ENCODE measurements at regions not wholly inside any gene's neighbourhood (a gene's known extent, or its start where the extent isn't known, plus 50 kb on each side); places are given as distances from the start of the nearest gene placed in this dataset.

DNA sequence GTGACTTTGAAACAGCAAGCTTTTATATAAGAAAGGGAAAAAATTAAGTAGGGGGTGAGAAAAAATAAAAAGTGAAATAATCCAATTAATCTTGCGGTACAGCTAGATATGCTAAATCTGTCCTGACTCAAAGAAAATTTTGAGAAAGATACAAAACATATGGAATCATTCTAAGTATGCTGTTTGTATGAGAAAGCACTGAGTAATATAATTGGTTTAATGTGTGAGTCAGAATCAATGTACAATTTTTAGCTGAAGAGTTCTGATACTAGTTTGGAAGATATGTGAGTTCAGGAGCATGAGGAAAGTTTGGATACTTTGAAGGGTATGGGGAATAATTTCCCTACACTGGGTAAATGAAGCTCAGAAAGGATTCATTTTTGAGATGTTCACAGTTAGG is 190.9 kb upstream of the RASSF8 start:
- TF ChIP-seq, protein P1, sequence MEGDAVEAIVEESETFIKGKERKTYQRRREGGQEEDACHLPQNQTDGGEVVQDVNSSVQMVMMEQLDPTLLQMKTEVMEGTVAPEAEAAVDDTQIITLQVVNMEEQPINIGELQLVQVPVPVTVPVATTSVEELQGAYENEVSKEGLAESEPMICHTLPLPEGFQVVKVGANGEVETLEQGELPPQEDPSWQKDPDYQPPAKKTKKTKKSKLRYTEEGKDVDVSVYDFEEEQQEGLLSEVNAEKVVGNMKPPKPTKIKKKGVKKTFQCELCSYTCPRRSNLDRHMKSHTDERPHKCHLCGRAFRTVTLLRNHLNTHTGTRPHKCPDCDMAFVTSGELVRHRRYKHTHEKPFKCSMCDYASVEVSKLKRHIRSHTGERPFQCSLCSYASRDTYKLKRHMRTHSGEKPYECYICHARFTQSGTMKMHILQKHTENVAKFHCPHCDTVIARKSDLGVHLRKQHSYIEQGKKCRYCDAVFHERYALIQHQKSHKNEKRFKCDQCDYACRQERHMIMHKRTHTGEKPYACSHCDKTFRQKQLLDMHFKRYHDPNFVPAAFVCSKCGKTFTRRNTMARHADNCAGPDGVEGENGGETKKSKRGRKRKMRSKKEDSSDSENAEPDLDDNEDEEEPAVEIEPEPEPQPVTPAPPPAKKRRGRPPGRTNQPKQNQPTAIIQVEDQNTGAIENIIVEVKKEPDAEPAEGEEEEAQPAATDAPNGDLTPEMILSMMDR (IDR thresholded peaks at IDR 0.05), result no peak
- no peak for TF ChIP-seq POLR2A (IDR thresholded peaks at IDR 0.05)

Measured in testis (tissue), 2 donors.